GM12873 (cell line): ENCODE measurements at regions not wholly inside any gene's neighbourhood (a gene's known extent, or its start where the extent isn't known, plus 50 kb on each side); places are given as distances from the start of the nearest gene placed in this dataset.

Experiments
- CTCF ChIP-seq: IDR thresholded peaks from 2 replicates; pipeline ENCODE4 v1.5.1; 2012; ENCODE audit warnings: low read depth, mild to moderate bottlenecking, moderate library complexity, low read length, control low read depth; ENCODE audit not compliant: insufficient read depth; ENCODE audit errors: missing control alignments

- TF ChIP-seq CTCF, result no peak
Observed at GRCh38 chr9:15372455-15372854, 50.2 kb upstream of the SNAPC3 start.

GRCh38 chr9:15371448-15371845 is 51.2 kb upstream of the SNAPC3 start:
- TF ChIP-seq CTCF, result no peak

- TF ChIP-seq CTCF, result no peak
Observed at GRCh38 chr9:15370466-15371447, 51.9 kb upstream of the SNAPC3 start.

- TF ChIP-seq CTCF, result no peak
Observed at GRCh38 chr9:15369871-15370270, 52.8 kb upstream of the SNAPC3 start.

GRCh38 chr9:15369238-15369637 is 53.4 kb upstream of the SNAPC3 start:
- no peak for TF ChIP-seq CTCF

- no peak for TF ChIP-seq CTCF
Observed at GRCh38 chr9:15361737-15362136, 54.7 kb upstream of the TTC39B start.

- TF ChIP-seq CTCF, result peak; percentile 34
Observed at GRCh38 chr9:15357050-15357653, 50.1 kb upstream of the TTC39B start.
